NCI-H146 treated with DMSO at 0.1 percent for 48 hours (cell line): ENCODE measurements at regions not wholly inside any gene's neighbourhood (a gene's known extent, or its start where the extent isn't known, plus 50 kb on each side); places are given as distances from the start of the nearest gene placed in this dataset.
"Not testable (repeated sequence)": the region's sequence is repeated elsewhere in the genome, so short reads cannot be mapped to it uniquely, and the experiment has no call there.

Source experiments
- DNase-seq: peaks from one replicate; lab custom pipeline; 2025; ENCODE audit not compliant: unreplicated experiment; lab: John Stamatoyannopoulos, UW

DNA sequence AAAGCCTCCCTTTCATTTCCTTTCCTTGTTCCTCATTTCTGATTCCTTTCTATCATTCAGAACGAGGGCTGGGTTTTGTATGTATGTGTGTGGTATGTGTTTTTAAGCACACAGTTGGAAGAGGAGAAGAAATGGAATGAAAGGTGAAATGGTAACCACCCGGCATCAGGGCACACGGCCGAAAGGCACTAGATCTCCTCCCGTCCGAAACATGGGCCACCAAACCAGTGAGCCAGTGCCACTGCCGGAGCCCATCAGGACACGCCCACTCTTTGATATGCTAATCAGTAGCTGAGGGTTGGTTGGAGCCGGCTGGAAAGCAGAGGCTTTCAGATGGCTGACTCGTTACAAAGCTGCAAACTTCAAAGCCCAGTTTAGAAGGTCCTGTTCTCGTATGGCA lies 228.6 kb upstream of the JARID2 start:
- no peak for DNase-seq

- DNase-seq = no peak
Measured at GRCh38 chr6:15017803-15018202, 228.1 kb upstream of the JARID2 start.

GRCh38 chr6:15020119-15020770 lies 225.6 kb upstream of the JARID2 start:
- no peak for DNase-seq

DNA sequence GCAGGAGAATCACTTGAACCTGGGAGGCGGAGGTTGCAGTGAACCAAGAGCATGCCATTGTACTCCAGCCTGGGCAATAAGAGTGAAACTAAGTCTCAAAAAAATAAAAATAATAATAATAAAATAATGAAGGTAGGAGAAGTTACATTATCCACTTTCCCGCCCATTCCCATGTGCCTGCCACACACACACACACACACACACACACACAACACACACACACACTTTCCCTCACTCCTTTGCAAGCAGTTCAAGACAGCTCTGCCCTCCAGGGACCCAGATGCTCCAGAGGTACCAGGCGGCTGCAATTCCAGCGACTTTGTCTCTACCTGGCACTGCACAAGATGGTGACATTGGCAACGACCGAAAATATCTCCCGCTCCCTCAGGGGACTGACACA lies 224.8 kb upstream of the JARID2 start:
- DNase-seq = no peak

DNA sequence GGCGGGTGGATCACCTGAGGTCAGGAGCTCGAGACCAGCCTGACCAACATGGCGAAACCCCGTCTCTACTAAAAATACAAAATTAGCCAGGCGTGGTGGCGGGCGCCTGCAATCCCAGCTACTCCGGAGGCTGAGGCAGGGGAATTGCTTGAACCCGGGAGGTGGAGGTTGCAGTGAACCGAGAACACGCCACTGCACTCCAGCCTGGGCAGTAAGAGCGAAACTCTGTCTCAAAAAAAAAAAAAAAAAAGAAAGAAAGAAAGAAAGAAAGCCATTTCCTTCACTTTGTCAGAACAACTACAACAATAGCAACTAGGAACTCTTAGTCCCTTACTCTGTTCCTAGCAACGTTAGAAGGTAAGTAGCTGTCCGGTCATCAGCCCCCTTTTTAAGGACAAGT lies 222.9 kb upstream of the JARID2 start:
- DNase-seq = not testable (repeated sequence)

- DNase-seq = no peak
Measured at GRCh38 chr6:15023448-15023847, 222.4 kb upstream of the JARID2 start.

- DNase-seq = no peak
Measured at GRCh38 chr6:15025446-15025845, 220.4 kb upstream of the JARID2 start.

GRCh38 chr6:15026832-15027231 lies 219.0 kb upstream of the JARID2 start:
- DNase-seq = peak; percentile 93

- no peak for DNase-seq
Measured at GRCh38 chr6:15027472-15027871, 218.4 kb upstream of the JARID2 start.

DNA sequence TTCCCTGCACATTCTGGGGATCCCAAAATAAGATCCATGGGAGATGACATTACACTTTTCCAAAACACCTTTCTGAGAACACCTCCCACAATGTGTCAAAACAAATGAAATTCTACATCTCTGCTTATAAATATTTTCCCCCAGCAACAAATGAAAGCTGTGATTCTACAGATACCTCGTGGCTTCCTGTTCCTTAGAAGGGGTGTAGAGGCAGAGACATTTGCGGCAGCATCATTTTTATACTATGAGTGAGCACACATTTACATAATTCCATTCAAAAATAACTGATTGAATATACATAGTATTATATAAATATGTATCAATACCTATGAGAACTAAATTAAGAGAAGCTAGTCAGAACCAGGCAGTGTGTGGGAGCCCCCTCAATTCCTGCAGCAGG lies 213.9 kb upstream of the JARID2 start:
- no peak for DNase-seq

DNA sequence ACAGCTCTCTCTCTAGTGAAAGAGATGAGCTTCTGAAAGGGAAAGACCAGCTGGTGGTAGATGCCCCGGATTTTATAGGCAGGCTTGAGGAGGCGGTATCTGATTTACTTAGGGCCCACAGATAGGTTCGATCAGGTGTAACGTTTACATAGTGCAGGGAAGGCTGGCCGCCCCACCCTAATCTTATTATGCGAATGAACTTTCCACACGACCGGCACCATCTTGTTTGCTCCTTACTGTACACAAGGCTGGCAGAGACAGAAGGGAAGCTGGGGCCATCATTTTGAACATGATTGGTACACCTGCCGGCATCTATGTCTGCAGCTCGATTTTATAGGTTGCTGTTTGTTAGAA lies 212.0 kb upstream of the JARID2 start:
- peak; percentile 65 for DNase-seq

DNA sequence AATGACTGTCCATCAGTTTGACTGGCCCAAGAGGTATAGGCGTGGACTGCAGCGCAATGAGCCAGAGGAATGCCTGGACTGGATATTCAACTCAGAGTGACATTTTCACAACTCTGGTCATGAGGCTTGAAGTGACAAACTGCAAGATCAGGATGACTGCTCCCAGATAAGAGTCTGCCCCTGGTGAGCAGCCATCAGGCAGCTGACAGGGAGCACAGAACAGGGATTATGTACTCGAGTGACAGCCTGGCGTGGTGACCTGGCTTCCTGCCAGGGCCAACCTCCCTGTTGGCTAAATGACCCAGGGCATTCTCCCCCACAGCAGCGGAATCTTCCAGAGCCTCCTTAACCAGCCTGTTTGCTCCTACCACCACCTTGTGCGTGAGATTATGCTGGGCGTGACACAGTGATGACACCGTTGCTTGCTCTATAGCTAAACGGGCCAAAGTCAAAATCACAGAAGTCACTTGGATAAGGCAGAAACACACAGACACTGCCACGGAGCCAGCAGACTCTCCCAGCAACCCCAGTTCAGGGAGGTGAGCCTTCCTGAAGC lies 209.1 kb upstream of the JARID2 start:
- DNase-seq = peak; percentile 67

- DNase-seq = no peak
Measured at GRCh38 chr6:15037253-15037652, 208.6 kb upstream of the JARID2 start.

- no peak for DNase-seq
Measured at GRCh38 chr6:15038013-15038791, 207.7 kb upstream of the JARID2 start.

GRCh38 chr6:15039136-15039535 lies 206.7 kb upstream of the JARID2 start:
- DNase-seq = no peak

DNA sequence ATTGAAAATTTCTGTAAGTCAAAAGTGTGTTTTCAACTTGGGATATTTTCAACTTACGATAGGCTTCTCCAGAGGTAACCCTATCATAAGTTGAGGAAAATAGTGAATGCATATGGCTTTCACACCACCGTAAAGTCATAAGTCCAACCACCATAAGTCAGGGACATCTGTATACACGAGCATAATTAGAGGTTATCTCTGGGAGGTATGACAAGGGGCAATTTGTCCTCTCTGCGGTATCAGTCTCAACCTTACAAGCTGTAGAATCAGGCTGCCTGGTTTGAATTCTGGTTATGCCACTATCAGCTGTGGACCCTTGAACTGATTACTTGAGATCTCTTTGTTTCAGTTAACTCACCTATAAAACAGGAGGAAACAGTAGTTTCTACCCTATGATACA lies 202.9 kb upstream of the JARID2 start:
- no peak for DNase-seq

GRCh38 chr6:15044146-15044882 lies 201.6 kb upstream of the JARID2 start:
- no peak for DNase-seq

DNA sequence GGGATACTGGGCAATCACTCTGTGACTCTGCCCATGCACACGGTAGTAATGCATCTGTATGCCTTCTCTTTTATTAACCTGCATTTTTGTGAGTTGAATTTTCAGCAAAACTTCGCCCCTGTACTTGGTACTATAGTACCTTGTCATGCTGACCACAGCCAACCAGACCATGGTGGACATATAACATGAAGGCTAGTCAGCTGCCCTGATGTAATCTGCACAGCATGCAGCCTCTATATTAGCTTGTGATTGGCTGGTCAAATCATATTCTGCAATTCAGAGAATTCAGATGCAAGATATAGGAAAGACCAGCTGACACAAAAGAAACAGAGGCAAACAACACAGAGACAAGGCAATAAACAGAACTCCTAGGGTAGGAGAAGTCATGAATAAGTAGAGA lies 200.9 kb upstream of the JARID2 start:
- no peak for DNase-seq

DNA sequence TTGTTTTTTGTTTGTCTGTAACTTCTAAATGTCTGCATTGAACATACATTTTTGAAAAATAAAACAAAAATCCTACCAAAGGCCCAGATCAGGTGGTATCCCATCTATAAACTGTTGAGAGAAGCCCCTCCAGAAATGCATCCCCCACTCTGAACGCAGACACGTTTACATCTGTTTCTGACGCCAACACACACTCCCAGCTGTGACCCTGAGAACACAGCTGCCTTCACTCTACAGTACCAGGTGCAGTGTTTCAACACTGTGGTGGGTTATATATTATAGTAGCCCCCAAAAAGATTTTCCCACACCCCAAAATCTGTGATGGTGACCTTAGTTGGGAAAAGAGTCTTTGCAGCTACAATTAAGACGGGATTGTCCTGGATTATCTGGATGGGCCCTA lies 199.1 kb upstream of the JARID2 start:
- no peak for DNase-seq

DNA sequence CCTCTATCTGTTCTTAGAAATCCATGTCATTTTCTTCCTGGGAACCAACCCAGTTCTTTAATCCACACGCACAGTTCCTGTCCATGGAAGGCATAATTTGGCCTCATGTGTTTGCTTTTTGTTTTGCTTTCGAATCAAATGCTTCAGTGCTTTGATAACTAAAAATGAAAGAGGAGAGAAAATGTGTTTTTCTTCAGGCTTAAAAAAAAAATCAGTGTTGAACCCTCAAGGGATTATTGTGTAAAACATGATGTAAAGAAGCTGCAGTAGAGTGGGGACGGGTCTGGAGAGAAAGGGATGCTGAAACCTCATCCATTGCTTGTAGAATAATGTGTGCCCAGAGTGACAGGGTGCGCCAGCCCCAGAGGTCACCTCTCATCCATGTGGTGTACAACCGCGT lies 197.5 kb upstream of the JARID2 start:
- DNase-seq = no peak

DNA sequence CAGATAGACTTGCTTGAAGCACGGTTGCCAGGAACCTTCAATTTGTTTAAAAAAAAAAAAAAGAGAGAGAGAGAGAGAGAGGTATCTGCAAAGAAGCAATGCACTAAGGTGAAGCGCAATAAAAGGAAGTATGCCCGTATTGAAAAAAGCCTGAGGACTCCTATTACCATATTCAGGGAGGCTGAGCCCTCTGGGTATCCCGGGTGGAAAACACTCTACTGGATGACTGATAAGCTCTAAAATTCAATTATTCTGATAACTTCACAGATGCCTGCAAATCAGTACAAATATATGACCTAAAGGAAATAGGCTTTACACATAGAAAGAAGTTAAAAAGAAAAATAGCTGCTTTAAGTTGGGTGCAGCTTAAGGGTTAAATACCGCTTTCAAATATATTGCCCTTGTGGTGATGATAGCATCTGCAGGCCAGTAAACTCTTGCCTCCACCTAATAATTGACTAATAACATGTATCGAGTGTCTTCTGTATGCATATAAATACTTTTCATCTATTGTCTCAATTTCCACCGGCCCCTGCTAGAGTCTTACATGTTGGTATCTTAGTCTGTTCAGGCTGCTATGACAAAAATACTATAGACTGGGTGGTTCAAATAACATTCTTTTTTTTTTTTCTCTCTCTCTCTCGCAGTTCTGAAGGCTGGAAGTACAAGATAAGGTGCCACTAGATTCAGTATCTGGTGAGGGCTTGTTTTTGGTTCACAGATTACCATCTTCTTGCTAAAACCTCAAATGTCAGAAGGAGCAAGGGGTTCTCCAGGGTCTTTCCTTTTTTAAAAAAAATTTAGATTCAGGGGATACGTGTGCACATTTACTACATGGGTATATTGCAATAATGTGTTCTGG lies 187.4 kb upstream of the JARID2 start:
- DNase-seq = no peak
